HG03045 (cell line): ENCODE measurements at regions not wholly inside any gene's neighbourhood (a gene's known extent, or its start where the extent isn't known, plus 50 kb on each side); places are given as distances from the start of the nearest gene placed in this dataset.
"Not testable (repeated sequence)": the region's sequence is repeated elsewhere in the genome, so short reads cannot be mapped to it uniquely, and the experiment has no call there.

ENCODE experiments used
- ATAC-seq: cut with Tn5 transposase; IDR thresholded peaks from one replicate; pipeline ENCODE4 v1.9.1; 2021; ENCODE audit warnings: mild to moderate bottlenecking, moderate library complexity; ENCODE audit not compliant: unreplicated experiment

DNA sequence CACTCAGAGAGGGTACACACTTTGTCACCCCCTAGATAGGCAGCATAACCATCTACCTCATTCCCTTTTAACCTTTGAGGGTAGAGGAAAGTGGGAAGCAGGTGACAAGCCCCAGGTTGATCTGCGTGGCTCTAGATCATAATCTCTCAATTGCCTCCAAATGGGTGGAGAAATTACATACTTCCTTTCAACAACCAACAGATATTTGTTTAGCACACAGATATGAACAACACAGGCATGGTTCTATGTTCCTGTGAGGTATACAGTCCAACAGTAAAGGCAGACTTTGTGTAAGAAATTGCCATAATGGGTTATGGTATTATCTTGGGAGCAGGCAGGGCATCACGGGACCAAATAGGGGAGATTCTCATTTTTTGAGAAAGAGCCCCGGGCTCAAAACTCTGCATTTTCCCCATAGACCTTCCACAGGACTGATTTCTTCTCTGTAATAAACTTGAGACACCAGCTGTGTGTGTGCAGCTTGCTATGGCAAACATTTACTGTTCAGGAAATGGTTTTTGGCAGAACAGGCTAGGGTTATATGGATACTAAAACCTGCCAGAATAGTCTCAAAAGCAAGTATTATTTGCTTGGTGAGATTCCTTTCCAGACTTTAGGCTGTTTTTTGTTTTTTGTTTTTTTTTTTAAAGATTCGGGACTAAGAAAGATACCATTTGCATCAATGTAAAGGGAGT is 126.2 kb downstream of the CD164 start:
- no peak for ATAC-seq

DNA sequence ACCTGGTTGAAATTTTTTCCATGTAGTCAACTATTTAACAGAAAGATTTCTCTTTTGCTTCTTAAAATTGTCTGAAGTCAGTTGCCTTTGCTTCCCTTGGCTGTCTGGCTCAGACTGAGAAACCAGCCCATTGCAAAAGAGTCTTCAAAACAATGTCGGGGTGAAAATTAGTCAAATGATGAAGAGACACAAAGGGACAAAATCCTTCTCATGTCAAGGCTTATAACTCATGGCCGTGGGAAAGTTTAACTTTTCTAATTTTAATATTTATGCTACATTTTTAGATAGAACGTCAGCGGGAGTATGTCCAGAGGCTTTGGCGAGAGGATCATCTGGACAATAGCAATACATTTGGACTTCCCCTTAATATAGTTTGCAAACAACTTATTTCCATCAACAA is 127.2 kb downstream of the CD164 start:
- ATAC-seq: no peak

DNA sequence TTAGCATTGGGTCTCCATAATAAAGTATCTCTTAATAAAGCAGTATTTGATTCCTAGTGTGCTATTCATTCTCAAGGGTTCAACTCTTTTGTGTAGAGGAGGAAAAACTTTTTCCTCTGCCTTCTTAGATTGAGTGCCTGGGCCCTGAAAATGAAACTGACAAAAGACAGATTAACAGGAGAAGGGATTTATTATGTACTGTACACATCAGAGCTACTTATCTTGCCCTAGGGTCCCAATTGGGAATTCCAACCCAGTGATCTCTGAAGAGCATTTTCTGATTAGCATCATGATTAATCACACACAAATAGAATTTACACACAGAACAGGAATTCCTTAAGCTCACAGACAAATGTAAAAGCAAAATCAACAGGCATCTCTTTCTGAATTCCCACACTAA is 128.9 kb downstream of the CD164 start:
- no peak for ATAC-seq

DNA sequence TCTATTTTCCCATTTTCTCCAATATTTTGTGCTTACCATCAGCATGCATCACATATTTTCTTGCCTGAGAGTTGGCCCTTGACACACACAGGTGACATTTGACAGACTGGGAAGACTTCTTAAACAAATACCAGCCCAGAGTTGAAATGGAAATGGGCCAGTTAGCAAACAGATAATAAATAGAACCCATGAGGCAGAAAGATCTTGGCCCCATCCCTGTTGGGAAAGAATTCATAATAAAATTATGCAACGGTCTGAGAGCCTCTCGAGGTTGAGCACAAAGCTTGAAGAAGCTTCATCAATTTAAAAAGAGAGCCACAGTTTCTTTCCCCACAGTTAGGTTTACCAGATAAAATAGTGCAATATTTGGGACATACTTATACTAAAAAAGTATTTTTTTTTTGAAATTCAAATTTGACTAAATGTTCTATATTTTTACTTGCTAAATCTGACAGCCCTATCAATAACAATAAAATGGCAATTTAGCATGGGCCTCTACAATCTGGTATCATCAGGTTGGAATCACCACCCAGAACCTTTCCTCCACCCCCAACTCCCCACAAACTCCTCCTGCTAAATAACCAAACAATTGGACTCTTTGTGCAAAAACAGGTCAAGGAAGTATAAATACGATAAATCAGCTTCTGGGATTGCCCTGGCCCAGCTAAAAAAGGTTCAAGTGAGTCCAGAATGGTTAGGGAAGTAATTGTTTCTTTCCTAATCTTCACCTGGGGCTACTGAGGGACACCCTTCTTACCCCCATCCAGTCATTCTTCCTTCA is 129.8 kb downstream of the CD164 start:
- ATAC-seq: no peak

DNA sequence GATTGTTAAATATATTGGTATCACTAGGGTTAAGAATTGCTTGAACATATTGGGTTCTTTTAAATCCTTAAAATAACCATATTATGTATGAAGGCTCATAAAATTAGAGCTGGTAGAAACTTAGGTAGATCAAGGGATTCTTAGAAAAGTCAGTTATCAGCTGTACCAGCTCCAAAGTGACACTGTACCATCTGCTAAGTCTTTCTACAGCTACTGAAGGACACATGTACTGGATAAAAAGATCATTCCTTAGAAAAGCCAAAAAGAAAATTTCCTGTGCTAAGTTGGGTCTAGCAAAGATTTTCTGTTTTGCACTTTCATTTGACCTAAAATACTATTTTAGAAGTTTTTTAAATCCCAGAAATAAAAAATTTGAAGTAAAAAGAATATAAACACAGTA is 130.4 kb downstream of the CD164 start:
- ATAC-seq: no peak

DNA sequence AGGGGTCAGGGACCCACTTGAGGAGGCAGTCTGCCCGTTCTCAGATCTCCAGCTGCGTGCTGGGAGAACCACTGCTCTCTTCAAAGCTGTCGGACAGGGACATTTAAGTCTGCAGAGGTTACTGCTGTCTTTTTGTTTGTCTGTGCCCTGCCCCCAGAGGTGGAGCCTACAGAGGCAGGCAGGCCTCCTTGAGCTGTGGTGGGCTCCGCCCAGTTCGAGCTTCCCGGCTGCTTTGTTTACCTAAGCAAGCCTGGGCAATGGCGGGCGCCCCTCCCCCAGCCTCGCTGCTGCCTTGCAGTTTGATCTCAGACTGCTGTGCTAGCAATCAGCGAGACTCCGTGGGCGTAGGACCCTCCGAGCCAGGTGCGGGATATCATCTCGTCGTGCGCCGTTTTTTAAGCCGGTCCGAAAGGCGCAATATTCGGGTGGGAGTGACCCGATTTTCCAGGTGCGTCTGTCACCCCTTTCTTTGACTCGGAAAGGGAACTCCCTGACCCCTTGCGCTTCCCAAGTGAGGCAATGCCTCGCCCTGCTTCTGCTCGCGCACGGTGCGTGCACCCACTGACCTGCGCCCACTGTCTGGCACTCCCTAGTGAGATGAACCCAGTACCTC is 131.6 kb downstream of the CD164 start:
- not testable (repeated sequence) for ATAC-seq

GRCh38 chr6:109243863-109244825 is 138.1 kb downstream of the CD164 start:
- ATAC-seq: no peak

DNA sequence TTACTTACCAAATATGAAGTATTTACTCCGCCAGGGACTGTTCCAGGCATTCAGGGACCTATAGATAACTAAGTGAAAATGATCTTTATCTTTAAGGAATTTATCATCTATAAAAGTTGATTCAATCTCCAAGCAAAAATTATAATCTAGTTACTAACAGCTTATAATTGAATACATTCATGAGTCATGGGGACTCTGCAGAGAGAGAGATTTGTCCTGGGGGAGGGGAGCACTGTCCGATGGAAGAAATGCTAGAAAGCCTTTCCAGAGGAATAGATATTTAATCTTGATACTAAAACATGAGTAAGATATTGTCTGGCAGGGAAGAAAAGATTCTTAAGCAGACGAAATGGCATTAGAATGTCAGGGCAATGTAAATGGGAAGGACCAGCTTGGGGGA is 139.3 kb downstream of the CD164 start:
- ATAC-seq: no peak

GRCh38 chr6:109242029-109242428 is 140.2 kb downstream of the CD164 start:
- ATAC-seq: no peak

DNA sequence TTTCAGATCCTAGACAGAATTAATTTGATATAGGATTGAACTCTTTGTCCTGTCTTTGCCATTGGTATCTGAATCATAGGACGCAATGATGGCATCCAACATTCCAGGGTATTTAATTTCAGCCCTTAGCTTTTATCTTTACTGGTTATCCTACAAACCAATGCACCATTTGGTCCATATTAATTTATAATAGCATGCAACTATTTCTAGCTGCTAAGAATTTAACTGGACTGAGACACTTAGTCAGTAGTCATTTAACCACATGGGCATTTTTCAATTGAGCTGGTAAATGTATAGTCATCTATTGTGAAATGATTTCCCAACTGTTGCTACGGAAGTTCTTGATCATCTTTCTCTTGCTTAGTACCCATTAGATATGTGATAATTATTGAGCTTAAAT is 141.1 kb downstream of the CD164 start:
- no peak for ATAC-seq

GRCh38 chr6:109240370-109241084 is 141.7 kb downstream of the CD164 start:
- ATAC-seq: no peak

GRCh38 chr6:109239651-109240321 is 142.5 kb downstream of the CD164 start:
- ATAC-seq: no peak

DNA sequence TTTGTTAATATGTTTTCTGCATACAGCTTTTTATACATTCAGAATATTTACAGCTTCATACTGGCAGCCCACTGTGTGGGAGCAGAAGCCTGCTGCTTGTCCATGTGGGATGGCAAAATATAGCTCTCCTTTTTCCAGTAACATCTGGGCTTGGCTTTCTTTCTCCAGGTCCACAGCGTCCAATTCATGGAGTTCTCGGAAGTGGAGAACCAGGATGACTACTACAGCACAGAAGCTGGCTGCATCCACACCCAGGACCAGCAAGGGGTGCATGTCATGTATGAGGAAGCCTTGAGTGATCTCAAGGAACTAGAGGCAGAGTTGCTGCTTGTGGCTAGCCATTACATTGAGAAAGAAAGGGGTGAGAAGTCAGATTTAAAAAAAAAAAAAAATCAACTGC is 143.1 kb downstream of the CD164 start:
- ATAC-seq: no peak

- no peak for ATAC-seq
Measured at GRCh38 chr6:109238396-109238795, 143.1 kb downstream of the CEP57L1 start.

DNA sequence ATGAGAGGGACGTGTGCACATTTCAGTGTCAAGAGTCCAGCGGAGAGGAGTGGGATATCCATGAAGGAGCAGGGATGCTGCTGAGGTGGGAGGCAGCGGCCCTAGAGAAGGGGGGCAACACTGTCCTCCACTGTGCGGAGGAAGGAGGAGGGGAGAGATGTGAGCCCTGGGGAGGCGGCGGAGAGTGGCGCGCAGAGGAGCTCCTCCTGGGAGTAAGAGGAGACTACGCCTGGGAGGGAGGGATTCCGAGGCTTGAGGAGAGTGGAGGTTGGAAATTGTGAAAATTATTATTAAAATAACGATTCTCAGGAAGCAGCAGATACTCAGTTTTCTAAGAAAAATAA is 142.7 kb downstream of the CEP57L1 start:
- no peak for ATAC-seq

DNA sequence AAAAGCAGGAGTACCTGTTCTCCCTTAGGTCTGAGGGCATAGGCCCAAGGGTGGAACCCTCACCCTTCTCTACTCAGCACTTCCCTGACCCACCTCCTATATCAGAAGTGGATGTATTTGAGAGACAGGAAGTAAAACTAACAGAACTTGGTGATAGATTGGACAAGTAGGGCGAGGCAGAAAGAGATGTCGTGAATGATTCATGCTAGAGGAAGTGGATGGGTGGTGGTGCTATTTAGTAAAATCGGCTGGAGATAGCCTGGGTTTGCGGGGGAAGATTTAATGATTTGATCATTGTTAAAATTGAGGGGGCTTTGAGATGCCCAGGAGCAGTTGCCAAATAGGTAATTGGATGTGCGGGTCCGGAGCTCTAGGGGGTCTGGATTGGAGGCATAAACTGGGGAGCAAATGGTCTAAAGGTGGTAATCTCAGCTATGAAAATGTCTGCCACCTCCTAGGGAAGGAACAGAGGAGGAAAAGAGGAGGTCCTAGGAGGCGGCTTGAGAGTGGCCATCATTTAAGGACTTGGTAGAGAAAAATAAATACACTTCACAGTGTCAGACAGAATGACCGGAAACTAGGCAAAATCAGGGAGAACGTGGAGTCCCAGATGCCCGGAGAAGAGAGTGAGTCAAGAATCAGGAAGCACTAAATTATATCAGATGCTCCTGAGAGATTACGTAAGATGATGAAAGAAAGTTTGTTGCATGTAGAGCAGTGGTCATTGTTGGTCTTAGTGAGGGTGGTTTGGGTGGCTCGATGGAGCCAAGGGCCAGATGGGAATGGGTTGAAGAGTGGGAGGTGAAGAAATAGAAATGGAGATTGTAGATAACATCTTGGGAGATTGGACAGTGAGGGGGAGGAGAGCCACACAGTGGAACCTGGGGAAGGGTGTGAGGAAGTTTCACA is 142.0 kb downstream of the CEP57L1 start:
- ATAC-seq: no peak

DNA sequence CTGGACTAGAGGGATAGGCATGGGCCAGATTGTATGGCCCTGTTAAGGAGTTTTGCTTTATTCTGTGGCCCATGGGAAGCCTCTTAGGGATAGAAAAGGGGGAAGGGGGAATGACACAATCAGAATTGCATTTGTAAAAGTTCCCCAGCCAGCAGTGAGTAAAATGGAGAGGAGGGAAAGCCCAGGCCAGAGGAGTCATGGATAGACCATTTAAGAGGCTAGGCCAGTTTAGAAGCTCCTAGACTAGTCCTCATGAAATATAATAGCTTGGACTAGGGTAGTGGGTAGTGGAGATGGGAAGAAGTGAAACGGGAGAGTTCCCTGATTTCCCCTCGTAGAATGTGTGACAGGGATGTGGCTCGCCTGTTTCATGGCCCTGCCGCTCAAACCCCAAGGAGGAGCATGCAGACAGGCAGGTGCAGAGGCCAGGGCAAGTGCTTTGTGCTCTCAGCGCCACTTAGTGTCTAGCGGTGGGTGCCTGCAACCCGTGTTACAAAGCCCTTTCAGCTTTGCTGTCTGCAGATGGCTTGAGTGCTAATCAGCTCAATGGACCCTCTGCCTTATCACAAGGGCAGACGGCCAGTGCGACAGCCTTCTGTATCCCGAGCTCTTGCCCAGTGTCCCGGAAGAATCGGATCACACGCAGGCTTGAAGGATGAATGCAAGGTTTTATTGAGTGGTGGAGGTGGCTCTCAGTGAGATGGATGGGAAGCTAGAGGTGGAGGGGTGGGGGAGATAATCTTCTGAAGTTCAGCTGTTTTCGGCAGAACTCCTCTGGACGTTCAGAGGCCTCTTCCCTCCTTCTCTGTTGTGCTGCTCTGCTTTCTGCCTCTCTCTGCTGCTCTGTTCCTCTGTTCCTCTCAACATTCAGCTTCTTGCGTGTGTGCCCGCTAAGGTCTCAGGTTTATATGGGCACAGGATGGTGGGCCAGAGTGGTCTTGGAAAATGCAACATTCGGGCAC is 141.1 kb downstream of the CEP57L1 start:
- no peak for ATAC-seq
